ENCODE measurements at regions not wholly inside any gene's neighbourhood (a gene's known extent, or its start where the extent isn't known, plus 50 kb on each side); places are given as distances from the start of the nearest gene placed in this dataset.

DNA sequence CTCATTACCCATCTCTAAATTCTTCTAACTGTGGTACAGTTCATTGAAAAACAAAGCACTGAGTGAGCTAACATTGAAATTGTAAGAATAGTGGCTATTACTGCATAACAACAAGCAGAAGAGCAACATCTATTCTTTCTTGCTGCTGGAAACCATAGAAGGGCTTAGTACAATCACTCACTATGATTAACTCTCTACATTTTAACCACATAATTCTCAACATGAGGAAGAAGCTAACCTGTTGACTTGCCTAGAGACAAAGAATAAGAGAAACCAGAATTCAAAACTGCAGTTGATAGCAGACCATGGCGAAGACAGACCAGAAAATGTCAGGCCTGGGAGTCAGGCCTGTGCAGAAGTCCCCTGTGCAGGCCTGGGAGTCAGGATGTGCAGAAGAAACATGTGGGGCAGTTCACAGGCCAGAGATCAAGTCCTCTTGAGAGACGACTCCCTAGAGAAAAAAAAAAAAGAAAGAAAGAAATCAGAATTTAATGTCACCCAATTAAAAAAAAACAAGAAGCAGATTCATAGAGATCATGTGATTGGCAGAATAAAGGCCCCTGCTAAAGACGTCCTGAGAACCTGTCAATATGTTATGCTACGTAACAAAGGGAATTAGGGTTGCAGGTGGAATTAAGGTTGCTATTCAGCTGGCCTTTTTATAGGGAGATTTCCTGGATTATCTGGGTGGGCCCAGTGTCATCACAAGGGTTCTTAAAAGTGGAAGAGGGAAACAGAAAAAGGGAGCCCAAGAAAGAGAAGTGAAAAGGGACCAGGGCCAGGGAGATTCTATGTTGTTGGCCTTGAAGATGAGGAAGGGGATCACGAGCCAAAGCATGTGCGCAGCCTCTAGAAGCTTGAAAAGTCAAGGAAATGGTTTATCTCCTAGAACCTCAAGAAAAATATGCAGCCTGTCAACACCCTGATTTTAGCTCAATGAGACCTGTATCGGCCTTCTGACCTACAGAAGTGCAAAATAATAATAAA lies 94.9 kb downstream of the MRPL39 start:
- Histone ChIP-seq H3K27me3 (ENCODE audit: insufficient read depth, low read depth, severe bottlenecking) (no peaks in the 10 kb centered on the region), H3K36me3 (no peaks in the 10 kb centered on the region), H3K27ac (no peak overlapping the region), H3K9me3 (ENCODE audit: severe bottlenecking) (no peaks in the 10 kb centered on the region), H3K4me3 (ENCODE audit: low read depth, low read length) (no peak overlapping the region)
- TF ChIP-seq, protein P1, sequence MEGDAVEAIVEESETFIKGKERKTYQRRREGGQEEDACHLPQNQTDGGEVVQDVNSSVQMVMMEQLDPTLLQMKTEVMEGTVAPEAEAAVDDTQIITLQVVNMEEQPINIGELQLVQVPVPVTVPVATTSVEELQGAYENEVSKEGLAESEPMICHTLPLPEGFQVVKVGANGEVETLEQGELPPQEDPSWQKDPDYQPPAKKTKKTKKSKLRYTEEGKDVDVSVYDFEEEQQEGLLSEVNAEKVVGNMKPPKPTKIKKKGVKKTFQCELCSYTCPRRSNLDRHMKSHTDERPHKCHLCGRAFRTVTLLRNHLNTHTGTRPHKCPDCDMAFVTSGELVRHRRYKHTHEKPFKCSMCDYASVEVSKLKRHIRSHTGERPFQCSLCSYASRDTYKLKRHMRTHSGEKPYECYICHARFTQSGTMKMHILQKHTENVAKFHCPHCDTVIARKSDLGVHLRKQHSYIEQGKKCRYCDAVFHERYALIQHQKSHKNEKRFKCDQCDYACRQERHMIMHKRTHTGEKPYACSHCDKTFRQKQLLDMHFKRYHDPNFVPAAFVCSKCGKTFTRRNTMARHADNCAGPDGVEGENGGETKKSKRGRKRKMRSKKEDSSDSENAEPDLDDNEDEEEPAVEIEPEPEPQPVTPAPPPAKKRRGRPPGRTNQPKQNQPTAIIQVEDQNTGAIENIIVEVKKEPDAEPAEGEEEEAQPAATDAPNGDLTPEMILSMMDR (IDR thresholded peaks at IDR 0.05; ENCODE audit: low read depth, low read length), result no peak
- DNase-seq, result no peak

DNA sequence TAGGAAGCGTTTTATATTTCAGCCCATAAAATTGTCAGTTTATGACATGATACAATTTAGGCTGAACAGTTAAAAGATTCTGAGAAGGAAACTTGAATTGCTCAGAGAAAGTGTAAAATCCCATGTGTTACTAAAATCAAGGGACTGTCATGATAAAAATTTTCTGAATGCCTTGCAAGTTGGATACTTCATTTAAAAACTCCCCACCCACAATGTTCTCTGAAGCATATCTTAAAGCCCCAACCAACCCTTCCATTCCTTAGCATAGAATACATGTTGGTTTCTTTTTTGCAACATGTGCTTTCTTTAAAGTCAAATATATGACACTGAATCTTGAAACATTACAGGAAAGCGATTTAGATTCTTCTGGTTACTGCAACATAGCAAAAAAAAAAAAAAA lies 97.4 kb downstream of the MRPL39 start:
- H3K27me3 ChIP-seq (ENCODE audit: insufficient read depth, low read depth, severe bottlenecking), result no peaks in the 10 kb centered on the region
- no peaks in the 10 kb centered on the region for H3K36me3 ChIP-seq
- no peak overlapping the region for H3K4me3 ChIP-seq (ENCODE audit: low read depth, low read length)
- H3K27ac ChIP-seq, result no peak overlapping the region
- TF ChIP-seq, protein P1 (IDR thresholded peaks at IDR 0.05; ENCODE audit: low read depth, low read length), result no peak
- no peaks in the 10 kb centered on the region for H3K9me3 ChIP-seq (ENCODE audit: severe bottlenecking)
- no peak for DNase-seq

DNA sequence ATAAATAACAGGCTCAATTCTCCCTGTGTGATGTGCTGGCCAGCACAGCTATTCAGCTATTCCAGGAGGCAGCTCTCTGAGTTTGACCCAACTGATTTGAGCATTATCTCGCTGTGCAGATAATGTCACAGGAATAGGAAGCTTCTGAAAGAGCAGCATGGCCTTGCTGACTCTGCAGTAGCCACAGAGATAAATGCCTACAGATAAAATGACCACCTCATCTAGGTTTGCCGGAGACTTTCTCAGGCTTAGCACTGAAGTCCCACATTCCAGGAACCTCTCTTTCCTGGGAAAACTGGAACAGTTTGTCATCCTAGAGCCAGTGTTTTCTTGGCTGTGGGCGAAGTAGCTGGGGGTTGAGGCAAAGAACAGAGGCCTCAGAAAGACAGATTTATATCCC lies 98.9 kb downstream of the MRPL39 start:
- Histone ChIP-seq H3K27ac (no peak overlapping the region), H3K27me3 (ENCODE audit: insufficient read depth, low read depth, severe bottlenecking) (no peaks in the 10 kb centered on the region), H3K4me3 (ENCODE audit: low read depth, low read length) (no peak overlapping the region), H3K36me3 (no peaks in the 10 kb centered on the region), H3K9me3 (ENCODE audit: severe bottlenecking) (no peaks in the 10 kb centered on the region)
- no peak for DNase-seq
- TF ChIP-seq, protein P1 (IDR thresholded peaks at IDR 0.05; ENCODE audit: low read depth, low read length), result no peak

GRCh38 chr21:25507522-25507921 lies 99.8 kb downstream of the MRPL39 start:
- no peaks in the 10 kb centered on the region for H3K27me3 ChIP-seq (ENCODE audit: insufficient read depth, low read depth, severe bottlenecking)

GRCh38 chr21:25506887-25507286 lies 100.4 kb downstream of the MRPL39 start:
- no peak overlapping the region for H3K4me3 ChIP-seq (ENCODE audit: low read depth, low read length)
- H3K27ac ChIP-seq, result no peak overlapping the region
- TF ChIP-seq, protein P1 (IDR thresholded peaks at IDR 0.05; ENCODE audit: low read depth, low read length), result no peak
- H3K27me3 ChIP-seq (ENCODE audit: insufficient read depth, low read depth, severe bottlenecking), result no peaks in the 10 kb centered on the region
- no peak for DNase-seq
- H3K9me3 ChIP-seq (ENCODE audit: severe bottlenecking), result no peaks in the 10 kb centered on the region
- H3K36me3 ChIP-seq, result no peaks in the 10 kb centered on the region

More at GRCh38 chr21:25507522-25507921, 99.8 kb downstream of the MRPL39 start:
- no peak overlapping the region for H3K27ac ChIP-seq
- TF ChIP-seq, protein P1 (IDR thresholded peaks at IDR 0.05; ENCODE audit: low read depth, low read length), result 0 out of 2 replicates have a peak, but pooled peaks have one; percentile 16
- H3K36me3 ChIP-seq, result no peaks in the 10 kb centered on the region
- H3K9me3 ChIP-seq (ENCODE audit: severe bottlenecking), result no peaks in the 10 kb centered on the region
- H3K4me3 ChIP-seq (ENCODE audit: low read depth, low read length), result no peak overlapping the region
- no peak for DNase-seq

All from WERI-Rb-1 (cell line).